ENCODE measurements at regions not wholly inside any gene's neighbourhood (a gene's known extent, or its start where the extent isn't known, plus 50 kb on each side); places are given as distances from the start of the nearest gene placed in this dataset.
"Not testable (repeated sequence)": the region's sequence is repeated elsewhere in the genome, so short reads cannot be mapped to it uniquely, and the experiment has no call there.

GRCh38 chr9:95783426-95783975 is 92.0 kb upstream of the ERCC6L2 start:
- no peak for DNase-seq

GRCh38 chr9:95780751-95781150 is 94.7 kb upstream of the ERCC6L2 start:
- no peak for DNase-seq

- no peak for DNase-seq
Observed at GRCh38 chr9:95780121-95780520, 95.4 kb upstream of the ERCC6L2 start.

DNA sequence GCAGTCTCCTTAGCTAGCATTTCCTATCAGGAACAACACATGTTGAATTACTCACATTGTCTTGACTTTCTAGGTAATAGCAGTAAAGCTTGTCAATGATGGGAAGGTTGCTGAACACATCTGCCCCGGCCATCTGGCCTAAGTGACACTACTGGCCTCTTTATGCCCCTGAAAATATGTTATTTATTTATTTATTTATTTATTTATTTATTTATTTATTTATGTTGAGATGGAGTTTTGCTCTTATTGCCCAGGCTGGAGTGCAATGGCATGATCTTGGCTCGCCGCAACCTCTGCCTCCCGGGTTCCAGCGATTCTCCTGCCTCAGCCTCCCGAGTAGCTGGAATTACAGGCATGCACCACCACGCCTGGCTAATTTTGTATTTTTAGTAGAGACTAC is 95.9 kb upstream of the ERCC6L2 start:
- DNase-seq: not testable (repeated sequence)

- no peak for DNase-seq
Observed at GRCh38 chr9:95778957-95779356, 96.5 kb upstream of the ERCC6L2 start.

DNA sequence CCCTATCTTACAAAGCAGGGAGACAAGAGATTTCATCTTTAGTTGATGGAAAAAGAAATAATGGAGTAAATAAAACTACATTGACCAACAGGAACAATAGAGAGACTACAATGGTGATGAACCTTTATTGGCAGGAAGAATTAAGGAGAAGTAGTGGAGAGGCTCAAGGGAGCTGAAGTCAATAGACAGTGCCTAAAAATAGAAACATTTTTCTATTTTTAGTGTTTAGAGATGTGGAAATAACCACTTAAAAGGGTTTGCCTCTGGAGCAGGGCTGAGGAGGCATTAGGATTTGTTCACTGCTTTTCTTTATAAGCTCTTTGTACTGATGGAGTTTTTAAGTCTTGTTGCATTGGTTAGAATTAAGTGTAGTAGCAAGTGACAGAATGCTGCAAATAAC is 98.4 kb upstream of the ERCC6L2 start:
- no peak for DNase-seq

DNA sequence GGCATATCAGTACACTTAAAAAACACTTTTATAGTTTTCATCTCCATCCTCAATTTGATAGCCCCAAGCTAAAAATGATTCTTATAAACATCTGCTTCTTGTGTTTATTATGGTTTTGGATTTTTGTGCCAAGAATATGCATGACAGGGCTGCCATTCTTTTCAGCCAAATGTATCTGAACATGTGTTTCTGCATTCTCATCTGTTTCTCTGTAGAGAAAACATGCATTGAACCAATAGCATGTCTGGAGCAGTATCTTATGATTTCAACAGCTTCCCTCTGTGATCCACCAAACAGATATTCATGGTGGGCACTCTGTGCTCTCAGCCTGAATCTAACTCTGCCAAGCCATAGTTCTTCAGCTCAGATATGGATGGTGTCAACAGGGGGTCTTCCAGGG is 99.3 kb upstream of the ERCC6L2 start:
- no peak for DNase-seq

GRCh38 chr9:95775191-95775590 is 100.3 kb upstream of the ERCC6L2 start:
- no peak for DNase-seq

DNA sequence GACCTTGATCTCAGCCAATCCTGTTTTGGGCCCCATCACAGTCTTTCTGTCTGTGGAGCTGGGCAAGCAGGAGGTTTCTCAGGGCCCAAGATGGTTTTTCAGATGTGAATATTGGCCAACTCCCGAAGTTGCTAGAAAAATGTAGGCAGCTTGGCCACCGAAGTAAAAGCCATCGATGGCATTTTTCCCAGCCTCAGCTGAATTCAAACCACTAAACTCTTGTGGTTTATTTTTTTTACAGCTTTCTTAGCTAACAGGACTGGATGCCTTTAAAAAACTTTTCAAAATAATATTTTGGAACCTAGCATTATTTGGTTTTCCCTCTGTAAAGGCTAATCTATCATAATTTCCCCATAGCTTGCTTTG is 102.5 kb upstream of the ERCC6L2 start:
- DNase-seq: no peak

GRCh38 chr9:95772320-95773052 is 103.0 kb upstream of the ERCC6L2 start:
- DNase-seq: no peak

GRCh38 chr9:95771556-95772246 is 103.8 kb upstream of the ERCC6L2 start:
- DNase-seq: no peak

- no peak for DNase-seq
Observed at GRCh38 chr9:95770653-95771131, 104.8 kb upstream of the ERCC6L2 start.

DNA sequence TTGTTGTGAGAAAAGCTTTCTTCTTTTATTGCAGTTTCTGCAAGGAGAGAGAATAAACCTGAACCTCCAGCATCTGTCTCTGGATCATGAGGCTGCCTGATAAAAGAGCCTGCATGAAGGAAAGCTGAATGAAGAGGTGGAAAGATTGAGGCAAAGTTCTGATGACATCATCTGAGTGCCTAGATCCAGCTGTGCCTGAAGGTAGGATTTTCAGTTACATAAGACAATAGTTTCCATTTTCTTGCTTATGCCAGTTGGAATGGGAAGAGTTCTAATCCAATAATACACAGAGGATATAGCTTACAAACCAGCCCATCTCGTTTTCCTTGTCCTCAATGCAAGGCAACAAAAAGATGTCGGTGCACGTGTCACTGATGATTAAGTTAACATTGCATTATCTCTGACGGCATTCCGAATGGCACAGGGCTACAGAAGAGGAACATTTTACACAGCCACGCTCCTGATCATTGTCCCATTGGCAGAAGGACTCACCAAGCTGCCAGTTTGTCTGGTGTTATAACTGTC is 105.5 kb upstream of the ERCC6L2 start:
- no peak for DNase-seq

DNA sequence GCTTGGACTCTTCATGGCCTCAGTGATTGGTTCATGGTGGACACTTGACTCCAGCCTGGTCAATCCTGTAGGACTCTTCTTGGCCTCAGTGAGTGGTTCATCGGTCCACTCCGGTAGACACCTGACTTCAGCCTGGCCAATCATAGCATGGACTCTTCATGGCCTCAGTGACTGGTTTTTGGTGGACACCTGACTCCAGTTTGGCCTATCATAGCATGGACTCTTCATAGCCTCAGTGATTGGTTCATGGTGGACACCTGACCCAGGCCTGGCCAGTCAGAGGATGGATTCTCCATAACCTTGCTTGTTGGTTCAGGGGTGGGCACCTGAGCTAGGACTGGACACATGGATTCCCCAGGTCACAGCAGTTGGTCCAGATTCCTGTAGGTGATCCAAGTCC is 106.0 kb upstream of the ERCC6L2 start:
- no peak for DNase-seq

DNA sequence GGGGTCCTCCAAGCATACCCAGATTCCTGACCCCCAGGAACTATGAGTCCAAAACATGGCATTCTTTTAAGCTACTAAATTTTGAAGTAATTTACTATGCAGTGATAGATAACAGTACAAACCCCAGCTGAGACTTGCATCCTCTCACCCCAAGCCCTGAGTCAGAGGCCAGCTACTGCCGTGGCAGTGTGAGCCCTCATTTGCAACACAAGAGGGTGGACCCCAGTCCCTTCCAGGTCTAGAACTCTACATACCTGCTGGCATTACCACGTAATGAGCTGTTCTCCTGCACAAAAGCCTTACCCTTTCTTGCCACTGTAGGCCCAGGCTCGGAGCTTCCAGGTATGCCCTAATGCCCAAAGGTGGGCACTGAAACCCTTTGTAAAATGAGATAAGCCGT is 108.6 kb upstream of the ERCC6L2 start:
- DNase-seq: no peak

GRCh38 chr9:95764533-95765319 is 110.8 kb upstream of the ERCC6L2 start:
- no peak for DNase-seq

GRCh38 chr9:95763983-95764382 is 111.5 kb upstream of the ERCC6L2 start:
- DNase-seq: no peak

GRCh38 chr9:95763006-95763405 is 112.5 kb upstream of the ERCC6L2 start:
- no peak for DNase-seq

DNA sequence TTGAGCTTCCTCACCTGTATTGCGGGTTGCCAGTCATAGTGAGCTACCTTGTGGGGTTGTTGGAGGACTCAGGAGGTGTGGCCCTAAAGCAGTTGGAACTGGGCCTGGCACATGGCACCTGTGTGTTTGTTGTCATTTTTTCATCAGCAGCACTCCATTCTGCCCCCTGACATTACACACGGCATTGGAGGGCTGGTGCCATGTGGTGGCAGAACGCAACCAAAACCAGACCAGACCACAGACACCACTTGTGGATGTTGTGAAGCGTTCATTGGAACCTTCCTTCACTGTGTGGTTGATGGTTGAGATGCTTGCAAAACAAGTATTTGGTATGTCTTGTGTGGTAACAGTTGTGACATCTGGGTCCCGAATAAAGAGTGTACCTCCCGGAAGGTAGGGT is 113.2 kb upstream of the ERCC6L2 start:
- no peak for DNase-seq

DNA sequence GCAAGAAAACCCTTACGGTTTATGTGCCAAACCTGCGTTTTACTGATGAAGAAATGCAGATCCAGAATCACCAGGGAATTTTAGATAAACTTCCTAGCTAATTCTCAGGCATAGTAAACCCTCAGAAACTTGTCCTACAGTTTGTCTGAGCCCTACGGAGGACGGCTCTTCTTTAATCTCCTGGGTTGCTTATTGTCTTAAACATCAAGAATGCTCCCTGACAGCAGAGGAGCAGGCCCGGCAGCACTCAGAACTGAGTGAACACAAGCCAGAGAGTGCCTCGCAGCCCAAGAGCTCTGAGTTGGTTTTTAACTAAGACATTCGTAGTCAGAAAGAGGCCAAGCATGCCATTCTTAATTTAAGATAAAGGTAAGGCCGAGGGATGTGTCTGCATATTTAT is 114.7 kb upstream of the ERCC6L2 start:
- no peak for DNase-seq

DNA sequence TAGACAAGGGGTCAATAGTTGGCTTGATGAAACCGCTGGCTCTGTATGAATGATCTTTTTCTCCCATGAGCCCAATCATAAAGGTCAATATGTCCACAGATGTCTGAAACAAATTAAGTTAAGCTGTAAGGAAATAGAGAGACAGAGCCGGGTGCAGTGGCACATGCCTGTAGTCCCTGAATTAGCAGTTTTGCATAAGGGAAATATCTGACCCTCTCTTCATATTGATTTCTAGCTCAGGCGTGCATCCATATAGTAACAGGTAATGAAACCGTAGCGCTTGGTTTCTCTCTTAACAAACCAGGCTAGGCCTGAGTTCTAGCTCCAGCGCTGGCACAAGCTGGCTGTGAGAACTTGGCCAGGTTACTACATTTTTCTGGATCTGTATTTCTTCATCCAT is 118.1 kb upstream of the ERCC6L2 start:
- no peak for DNase-seq

DNA sequence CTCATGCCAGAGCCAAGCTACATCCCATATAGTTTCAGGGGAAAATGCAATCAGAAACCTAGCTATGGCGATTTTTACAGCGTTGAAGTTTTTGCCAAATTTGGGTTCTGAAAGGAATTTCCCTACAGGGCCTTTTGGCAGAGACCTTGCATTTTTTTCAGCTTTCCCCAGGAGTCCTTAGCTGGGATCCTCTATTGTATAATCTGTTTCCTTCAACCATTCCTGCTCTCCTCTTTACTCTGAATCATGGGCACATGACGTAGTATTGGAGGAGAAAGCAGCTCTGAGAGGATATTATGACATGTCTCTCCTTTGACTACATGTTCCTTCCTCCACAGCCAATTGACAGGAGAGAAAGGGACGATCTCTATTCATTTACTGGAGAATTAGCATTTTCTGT is 118.5 kb upstream of the ERCC6L2 start:
- no peak for DNase-seq

GRCh38 chr9:95756101-95756500 is 119.4 kb upstream of the ERCC6L2 start:
- no peak for DNase-seq

DNA sequence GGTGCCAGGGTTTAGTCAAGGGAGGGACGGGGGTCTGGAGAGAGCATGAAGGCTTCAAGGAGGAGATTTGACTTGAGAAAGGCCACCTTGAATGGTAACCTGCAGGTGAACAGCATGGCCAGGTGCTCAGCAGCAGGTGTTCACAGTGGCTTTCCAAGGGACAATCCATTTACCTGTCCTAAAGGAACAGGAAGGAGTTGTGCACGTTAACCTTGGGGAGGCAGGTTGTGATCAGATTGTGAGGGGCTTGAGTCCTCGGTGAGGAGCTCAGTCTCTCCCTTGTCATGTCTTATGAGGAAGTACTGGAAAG is 120.1 kb upstream of the ERCC6L2 start:
- no peak for DNase-seq
